ENCODE measurements at regions not wholly inside any gene's neighbourhood (a gene's known extent, or its start where the extent isn't known, plus 50 kb on each side); places are given as distances from the start of the nearest gene placed in this dataset.

GRCh38 chr12:46461907-46462640, 89.5 kb upstream of the SLC38A2 start:
- DNase-seq = no peak

GRCh38 chr12:46461459-46461858, 88.9 kb upstream of the SLC38A2 start:
- no peak for DNase-seq

- no peak for DNase-seq
Observed at GRCh38 chr12:46460682-46461210, 88.2 kb upstream of the SLC38A2 start.

DNA sequence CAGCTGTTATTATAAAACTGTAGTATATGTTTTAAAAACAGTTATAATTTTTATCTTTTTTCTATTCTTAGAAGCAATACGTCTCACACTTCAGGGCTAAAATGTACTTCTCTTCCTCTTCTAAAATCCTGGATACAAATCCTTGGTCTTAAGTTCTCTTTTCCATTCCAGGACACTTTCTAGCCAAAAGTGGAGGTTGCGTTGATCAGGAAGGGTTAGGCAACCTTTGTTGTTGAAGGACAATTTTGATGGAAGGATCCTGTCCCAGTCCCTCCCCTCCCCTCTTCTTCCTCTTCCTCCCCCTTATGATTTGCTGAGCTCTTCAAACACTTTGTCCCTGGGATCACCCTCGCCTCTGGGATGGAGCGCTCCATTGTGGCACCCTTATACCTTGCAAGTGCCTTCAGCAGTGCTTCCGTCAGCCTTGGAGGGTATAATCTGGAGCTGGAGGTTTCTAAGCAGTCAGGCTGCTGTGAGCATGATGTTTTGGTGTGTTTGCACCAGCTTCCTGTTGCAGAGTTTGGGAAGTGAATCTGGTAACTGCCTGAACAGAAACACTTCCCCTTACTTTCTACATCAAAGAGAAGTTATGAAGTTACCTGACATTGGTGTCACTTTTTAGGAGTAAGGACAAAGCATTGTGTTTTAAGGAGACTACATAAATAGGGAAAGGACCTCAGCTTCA, 87.4 kb upstream of the SLC38A2 start:
- no peak for DNase-seq

DNA sequence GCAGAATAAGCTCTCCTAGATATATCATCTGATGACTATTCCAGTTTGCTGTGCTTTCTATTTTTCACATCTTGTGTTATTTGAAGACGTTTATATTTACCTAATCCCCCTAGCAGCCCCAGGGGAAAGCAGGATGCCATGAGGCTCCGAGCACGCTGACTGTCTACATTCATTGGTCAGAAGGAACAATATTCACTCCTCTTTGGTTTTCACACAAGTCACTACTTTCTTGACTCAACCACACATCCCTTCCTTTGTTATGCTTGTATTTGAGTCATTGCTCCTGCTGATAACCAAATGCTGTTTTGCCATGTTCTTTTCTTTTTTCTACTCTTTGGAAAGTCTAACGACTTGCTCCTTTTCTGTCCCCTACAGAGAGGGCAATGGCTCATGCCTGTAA, 86.5 kb upstream of the SLC38A2 start:
- DNase-seq = peak; percentile 77

GRCh38 chr12:46458500-46459102, 86.0 kb upstream of the SLC38A2 start:
- DNase-seq = no peak

DNA sequence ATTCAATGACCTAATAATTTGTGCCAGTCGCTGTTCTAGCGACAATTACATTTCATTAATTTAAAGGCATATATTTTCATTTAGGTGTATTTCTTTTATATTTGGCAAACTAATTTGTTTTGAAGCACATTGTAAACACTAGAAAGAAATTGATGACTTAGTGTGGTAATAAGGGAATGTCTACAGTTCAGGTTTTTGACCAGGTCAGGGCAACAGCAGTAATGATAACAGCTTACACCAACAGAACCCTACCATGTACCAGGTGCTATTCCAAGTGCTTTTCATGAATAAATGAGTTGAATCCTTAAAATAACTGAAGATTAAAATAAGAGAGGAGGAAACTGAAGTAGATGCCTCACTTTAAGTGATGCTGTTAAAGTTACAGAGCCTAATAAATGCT, 85.4 kb upstream of the SLC38A2 start:
- no peak for DNase-seq

DNA sequence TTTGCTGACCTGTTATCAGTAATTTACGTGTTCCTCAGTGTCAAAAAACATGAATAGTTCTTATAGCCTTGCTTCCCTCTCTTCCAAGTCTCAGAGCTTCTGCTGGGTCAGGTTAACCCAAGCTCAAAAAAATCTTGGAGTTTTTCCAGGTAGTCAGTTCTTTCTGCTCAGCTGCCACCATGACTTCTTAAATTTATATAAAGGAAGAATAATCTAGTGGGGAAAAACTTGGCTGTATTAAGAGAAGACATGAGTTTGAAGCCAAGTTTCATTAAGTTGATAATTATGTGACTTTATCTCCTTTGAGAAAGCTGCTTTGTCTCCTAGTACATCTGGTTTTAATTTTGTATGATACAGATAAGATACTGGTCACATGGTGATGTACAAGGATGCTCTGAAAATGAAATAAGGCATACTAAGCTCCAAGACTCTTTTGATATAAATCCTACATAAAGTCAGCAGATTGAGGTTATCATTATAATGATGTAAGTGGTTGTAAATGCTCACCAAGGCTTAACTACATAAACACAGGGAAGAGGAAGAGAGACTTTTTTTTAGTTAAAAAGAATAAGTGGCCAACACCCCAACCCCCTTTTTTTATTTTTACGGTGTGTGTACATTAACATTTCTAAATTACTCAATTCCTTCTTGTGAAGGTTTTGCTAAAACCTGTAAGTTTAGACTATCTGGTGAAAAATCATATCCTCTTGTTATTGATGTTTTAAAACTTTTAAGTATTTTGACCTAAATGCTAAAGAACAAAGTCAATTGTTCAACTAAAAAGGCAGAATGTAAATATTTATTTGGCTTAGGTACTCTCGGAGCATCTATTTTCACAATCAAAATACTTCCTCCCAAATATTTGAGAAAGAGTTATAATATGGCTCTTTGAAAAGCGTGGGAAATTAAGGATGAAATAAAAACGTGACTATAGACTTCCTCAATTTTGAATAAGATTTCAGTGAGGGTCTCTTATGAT, 84.1 kb upstream of the SLC38A2 start:
- DNase-seq = no peak

DNA sequence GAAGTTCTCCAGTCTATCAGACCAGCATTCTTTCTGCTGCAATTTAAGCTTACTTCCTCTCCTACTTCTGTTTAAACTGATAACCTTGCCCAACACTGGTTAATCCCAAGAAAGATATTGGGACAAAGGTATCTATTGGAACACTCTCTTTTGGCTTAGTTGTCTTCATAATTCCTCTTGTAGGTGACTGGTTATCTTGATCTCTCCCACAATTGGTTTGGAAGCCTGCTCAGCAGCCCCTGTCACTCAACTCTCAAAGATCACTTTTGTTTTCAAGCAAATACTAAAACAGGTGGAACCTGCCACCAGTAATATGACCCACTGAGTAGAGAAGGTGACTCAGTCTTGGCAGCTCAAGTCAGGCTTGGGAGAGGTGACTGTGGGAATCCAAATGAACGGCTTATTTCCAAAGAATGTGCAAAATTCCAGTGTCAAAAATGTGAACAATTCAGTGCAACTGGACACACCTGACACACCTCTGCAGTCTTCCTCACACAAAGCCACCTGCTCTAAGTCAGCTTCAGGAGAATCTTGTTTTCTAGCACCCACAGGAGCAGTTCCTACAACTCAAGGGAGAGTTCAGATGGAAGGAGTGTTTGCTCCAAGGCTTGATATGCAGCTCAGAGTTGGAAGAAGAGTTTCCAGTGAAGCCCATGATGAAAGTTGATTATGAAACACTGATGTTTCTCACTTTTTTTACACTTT, 83.2 kb upstream of the SLC38A2 start:
- DNase-seq = no peak

GRCh38 chr12:46454981-46455380, 82.4 kb upstream of the SLC38A2 start:
- DNase-seq = no peak

DNA sequence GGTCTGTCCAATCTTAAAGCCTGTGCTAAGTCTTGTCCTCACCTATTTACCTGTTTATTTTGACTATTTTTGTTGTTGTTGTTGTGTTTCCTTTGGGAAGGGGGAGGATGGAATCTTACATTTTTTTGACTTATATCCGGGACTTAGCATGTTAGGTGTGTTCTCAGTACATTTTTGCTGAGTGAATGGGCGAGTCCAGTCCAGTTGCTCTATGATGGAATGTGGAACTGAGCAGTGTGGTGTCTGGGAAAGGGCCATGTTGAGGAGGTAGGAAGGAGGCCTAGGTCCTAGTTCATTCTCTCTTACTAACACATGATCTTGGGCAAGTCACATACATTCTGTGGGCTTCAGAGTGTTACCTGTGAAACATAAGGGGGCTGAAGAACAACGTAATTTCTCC, 80.9 kb upstream of the SLC38A2 start:
- no peak for DNase-seq

DNA sequence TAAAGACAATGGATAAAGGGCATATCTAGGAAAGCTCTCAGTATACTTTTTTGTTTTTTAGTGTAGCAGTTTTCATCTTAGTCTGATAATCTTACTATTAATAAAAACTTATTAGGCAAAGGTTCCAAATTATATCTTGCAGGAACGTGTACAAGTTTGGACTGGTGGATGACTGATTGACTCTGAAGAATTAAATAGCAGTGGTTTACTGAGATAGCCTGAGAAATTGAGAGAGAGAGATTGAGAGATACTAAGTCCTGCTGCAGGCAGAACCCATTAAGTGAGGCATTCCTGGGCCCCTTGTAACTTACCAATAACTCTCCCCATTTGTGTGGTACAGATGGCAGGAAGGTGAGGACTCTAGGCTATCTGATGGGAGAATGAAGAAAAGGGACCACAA, 80.2 kb upstream of the SLC38A2 start:
- no peak for DNase-seq

DNA sequence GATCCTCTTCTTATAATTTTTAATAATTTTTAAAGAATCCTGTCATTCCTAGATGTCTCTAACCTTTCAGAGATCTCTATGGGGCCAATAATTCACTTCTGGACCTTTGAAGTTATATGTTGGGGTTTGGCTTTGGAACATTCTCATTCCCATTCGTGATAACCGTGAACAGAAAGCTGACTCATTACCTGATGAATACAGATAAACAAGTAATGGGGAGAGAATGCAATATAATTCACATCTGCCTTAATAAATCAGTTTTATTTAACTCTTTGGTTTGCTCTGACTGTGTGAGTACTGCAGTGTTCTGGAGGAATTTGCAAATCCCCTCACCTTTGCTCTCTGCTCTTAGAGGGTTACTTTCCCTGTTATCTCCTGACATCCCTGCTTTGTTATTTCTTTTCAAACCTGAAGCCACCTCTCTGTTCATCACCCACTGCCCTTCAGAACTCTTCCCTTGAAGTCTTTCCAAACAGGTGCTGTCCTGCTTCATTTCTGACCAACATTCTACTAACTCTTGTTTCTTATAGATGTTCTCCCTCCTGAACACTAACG, 79.6 kb upstream of the SLC38A2 start:
- DNase-seq = peak; percentile 79

DNA sequence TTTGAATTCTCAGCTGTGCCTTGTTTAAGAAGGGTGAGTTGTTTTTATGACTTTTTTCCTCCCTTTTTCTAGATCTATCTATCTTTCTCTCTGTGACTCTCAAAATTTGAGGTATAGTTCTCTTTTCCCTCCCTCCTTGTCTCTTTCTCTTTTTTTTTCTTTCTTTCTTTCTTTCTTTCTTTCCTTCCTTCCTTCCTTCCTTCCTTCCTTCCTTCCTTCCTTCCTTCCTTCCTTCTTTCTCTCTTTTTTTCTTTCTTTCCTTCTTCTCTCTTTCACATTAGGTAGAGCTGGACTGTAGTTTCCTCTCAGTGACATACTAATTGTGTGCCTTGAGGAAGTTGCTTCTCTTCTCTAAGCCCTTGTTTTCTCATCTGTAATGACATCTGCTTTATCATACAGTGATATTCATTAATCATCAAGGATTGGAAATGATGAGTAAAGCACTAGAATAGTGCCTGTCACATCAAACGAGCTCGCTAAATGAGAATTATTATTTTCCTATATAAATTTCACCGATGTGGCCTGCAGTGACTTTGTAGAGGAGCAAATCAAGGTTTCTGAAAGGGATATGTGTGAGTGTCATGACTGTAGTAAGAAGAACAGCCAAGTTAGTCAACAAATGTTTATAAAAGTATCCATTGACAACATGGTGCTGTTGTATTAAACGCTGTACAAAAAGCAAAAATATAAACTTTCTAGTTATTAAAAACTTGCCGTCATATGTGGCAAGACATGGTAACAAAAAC, 78.9 kb upstream of the SLC38A2 start:
- DNase-seq = no peak

DNA sequence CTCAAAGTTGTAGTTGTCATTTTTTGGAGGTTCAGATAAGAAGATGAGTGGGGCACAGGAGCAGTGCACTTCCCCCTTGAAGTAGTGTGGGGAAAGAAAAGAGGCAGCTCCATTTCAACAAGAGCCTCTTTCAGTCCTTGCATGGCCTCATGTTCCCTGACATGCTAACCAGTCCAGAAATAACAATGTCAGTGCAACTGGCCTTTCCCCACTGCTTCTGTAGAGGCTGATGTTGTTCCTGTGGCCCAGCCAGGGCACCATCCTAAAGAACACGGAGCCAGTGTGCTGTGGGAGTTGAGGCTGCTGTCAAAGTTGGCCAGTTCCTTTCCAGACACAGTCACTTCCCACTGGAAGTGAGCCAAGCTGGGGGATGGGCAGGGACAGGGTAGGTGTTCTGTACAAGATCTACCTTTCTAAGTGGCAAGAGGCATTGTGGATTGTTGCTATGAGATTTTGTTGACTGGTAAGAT, 77.7 kb upstream of the SLC38A2 start:
- DNase-seq = no peak

GRCh38 chr12:46449856-46450255, 77.3 kb upstream of the SLC38A2 start:
- no peak for DNase-seq

DNA sequence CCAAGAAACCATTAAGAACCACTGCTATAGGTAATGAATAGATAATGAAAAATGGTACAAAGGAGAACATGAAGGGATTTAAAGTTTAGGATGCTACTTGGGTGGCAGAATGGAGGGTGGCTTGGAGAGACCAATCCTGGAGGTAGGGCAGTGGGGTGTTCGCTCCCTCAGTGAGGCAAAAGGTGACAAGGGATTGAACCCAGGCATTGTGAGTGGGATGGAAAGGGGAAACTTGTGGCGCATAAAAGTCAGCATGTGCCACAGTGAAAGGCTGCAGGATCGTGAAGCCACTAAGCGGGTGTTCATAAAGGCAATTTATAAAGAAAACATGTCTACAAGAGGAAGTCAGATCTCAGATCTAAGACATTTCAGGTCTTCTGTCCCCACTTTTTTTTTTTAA, 76.7 kb upstream of the SLC38A2 start:
- no peak for DNase-seq

DNA sequence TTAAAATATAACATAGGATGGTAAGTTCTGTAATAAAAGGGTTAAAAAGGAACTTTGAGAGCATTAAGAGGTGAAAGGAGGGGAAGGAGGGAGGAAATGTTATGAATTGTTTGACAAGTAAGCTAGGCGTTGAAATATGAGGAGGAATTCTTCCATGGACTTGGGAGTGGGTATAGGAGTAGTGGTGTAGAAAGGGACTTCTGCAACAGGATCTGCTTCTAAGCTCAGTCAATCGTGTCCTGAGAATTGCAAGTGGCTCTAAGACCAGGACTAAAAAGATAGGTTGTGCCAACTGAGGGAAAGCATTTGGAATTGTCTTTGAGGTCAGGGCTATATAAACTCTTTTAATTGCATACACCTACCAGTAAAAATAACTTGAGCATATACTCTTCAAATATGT, 74.1 kb upstream of the SLC38A2 start:
- no peak for DNase-seq

- no peak for DNase-seq
Observed at GRCh38 chr12:46445551-46446235, 73.1 kb upstream of the SLC38A2 start.

DNA sequence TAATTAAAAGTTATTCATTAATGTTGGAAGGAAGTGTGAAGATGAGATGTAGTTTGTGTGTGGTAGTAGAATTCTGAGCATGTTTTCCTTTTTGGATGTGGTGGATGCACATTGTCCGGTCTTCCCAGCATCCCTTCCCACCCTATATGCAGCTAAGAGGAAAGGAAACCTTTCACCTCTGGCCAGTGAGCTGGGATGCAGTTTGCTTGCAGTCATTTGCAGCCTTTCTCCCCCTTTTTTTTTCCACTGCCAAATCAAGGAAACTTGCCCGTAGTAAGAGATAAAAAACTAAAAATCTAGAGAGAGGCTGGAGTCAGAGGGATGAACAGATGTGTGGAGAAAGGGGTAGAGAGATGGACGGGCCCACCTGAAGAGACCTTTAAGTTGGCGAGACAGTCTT, 72.5 kb upstream of the SLC38A2 start:
- DNase-seq = no peak
